HL-60 (cell line): ENCODE measurements at regions not wholly inside any gene's neighbourhood (a gene's known extent, or its start where the extent isn't known, plus 50 kb on each side); places are given as distances from the start of the nearest gene placed in this dataset.

Experiments used
- SPI1 ChIP-seq: IDR thresholded peaks from 2 replicates; pipeline ENCODE4 v1.6.1; 2012; ENCODE audit warnings: low read depth, mild to moderate bottlenecking, borderline replicate concordance
- TF ChIP-seq, protein P1 (sequence below): IDR thresholded peaks from 2 replicates; pipeline ENCODE4 v1.6.1; 2012; ENCODE audit warnings: low read depth; ENCODE audit not compliant: insufficient replicate concordance

GRCh38 chr10:85407088-85407487 is 959.5 kb downstream of the GRID1 start:
- TF ChIP-seq SPI1 = no peak
- TF ChIP-seq, protein P1, sequence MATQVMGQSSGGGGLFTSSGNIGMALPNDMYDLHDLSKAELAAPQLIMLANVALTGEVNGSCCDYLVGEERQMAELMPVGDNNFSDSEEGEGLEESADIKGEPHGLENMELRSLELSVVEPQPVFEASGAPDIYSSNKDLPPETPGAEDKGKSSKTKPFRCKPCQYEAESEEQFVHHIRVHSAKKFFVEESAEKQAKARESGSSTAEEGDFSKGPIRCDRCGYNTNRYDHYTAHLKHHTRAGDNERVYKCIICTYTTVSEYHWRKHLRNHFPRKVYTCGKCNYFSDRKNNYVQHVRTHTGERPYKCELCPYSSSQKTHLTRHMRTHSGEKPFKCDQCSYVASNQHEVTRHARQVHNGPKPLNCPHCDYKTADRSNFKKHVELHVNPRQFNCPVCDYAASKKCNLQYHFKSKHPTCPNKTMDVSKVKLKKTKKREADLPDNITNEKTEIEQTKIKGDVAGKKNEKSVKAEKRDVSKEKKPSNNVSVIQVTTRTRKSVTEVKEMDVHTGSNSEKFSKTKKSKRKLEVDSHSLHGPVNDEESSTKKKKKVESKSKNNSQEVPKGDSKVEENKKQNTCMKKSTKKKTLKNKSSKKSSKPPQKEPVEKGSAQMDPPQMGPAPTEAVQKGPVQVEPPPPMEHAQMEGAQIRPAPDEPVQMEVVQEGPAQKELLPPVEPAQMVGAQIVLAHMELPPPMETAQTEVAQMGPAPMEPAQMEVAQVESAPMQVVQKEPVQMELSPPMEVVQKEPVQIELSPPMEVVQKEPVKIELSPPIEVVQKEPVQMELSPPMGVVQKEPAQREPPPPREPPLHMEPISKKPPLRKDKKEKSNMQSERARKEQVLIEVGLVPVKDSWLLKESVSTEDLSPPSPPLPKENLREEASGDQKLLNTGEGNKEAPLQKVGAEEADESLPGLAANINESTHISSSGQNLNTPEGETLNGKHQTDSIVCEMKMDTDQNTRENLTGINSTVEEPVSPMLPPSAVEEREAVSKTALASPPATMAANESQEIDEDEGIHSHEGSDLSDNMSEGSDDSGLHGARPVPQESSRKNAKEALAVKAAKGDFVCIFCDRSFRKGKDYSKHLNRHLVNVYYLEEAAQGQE = no peak
